ENCODE measurements at regions not wholly inside any gene's neighbourhood (a gene's known extent, or its start where the extent isn't known, plus 50 kb on each side); places are given as distances from the start of the nearest gene placed in this dataset.
"Not testable (repeated sequence)": the region's sequence is repeated elsewhere in the genome, so short reads cannot be mapped to it uniquely, and the experiment has no call there.

- Mint-ChIP-seq H3K4me3 (no peak overlapping the region), H3K4me1 (no peaks in the 10 kb centered on the region), H3K27ac (no peak overlapping the region), H3K36me3 (no peaks in the 10 kb centered on the region), H3K27me3 (ENCODE audit: low read depth in 3 of 3) (peaks cover 3 to 9% (median 4%) of the 10 kb centered on the region in 3 donors), H3K9me3 (no peaks in the 10 kb centered on the region)
- DNase-seq = no peak
These were observed 310.7 kb upstream of the CCL2 start for GRCh38 chr17:33944412-33944811.

DNA sequence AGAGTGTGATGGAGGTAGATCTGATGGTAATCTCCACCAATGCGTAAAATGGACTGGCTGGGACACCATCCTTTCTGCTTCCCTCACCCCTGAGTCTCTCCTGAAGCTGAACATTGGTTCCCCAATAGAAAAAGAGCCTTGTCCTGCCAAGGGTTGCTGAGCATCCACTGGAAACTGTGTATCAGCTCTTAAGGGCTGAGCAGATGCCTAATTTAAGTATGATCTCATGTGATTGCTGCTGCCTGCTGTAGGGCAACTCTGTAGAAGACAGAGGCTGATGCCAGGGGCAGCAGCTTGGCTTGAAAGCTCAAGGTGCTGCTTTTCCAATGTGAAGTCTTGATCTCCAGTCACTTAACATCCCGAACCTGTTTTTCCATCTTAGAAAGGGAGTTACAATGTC is 310.3 kb upstream of the CCL2 start:
- Mint-ChIP-seq H3K4me3 (no peak overlapping the region), H3K27me3 (ENCODE audit: low read depth in 3 of 3) (peaks cover 3 to 9% (median 4%) of the 10 kb centered on the region in 3 donors), H3K9me3 (no peaks in the 10 kb centered on the region)

DNA sequence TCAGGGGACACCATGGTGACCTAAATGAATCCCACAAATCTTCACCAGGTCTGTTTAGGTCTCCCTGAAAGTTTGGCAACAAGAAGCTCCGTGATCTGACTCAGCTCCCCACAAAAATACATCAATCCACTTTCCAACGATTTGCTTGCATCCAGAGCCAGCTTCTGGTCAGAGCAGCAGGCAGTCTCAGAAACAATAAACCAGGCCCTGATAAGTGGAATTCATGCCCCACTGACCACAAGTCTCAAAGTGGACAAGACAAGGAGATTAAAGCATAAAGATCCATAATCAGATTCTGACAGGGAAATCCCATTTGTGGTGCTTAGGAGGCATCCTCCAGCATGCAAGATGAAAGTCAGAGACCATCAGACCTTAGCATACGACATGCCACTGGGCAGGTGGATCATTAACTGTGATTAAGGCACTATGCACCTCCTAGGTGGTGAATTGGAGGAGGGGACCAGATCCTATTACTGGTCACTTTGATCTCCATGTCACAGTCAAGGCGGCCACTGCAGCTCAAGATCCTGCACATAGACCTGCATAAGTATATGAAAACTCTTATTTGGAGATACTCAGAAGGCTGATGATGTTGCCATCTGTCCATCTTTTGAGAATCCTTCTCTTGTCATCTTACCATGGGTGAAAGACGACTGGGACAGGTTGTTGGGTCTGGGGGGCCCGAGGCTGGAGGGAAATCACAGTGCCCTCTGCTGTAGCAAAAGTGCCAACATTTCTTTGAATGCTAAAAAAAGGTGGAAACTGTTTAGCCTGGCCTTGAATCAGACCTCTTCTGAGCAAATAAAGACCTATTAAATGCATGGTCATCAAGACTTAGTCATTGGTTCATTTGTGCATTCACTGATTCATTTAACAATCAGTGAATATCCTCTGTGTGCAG is 309.2 kb upstream of the CCL2 start:
- no peaks in the 10 kb centered on the region for H3K9me3 Mint-ChIP-seq
- H3K27ac Mint-ChIP-seq = no peak overlapping the region
- H3K36me3 Mint-ChIP-seq = no peaks in the 10 kb centered on the region
- DNase-seq = no peak
- no peaks in the 10 kb centered on the region for H3K4me1 Mint-ChIP-seq
- peaks cover 1 to 5% (median 4%) of the 10 kb centered on the region in 3 donors for H3K27me3 Mint-ChIP-seq (ENCODE audit: low read depth in 3 of 3)
- no peak overlapping the region for H3K4me3 Mint-ChIP-seq

More for the DNA sequence above, 310.3 kb upstream of the CCL2 start:
- DNase-seq = no peak
- Mint-ChIP-seq H3K27ac (no peak overlapping the region), H3K36me3 (no peaks in the 10 kb centered on the region), H3K4me1 (no peaks in the 10 kb centered on the region)

GRCh38 chr17:33947762-33948161 is 307.3 kb upstream of the CCL2 start:
- no peak overlapping the region for H3K4me3 Mint-ChIP-seq
- no peak for DNase-seq
- peaks cover 0 to 5% (median 4%) of the 10 kb centered on the region in 3 donors for H3K27me3 Mint-ChIP-seq (ENCODE audit: low read depth in 3 of 3)
- H3K27ac Mint-ChIP-seq = no peak overlapping the region
- no peaks in the 10 kb centered on the region for H3K4me1 Mint-ChIP-seq
- H3K36me3 Mint-ChIP-seq = no peaks in the 10 kb centered on the region
- H3K9me3 Mint-ChIP-seq = no peaks in the 10 kb centered on the region

GRCh38 chr17:33948309-33948708 is 306.8 kb upstream of the CCL2 start:
- Mint-ChIP-seq H3K27ac (no peak overlapping the region), H3K9me3 (no peaks in the 10 kb centered on the region), H3K4me1 (no peaks in the 10 kb centered on the region), H3K36me3 (no peaks in the 10 kb centered on the region), H3K4me3 (no peak overlapping the region), H3K27me3 (ENCODE audit: low read depth in 3 of 3) (peaks cover 0 to 5% (median 4%) of the 10 kb centered on the region in 3 donors)
- DNase-seq = no peak

- Mint-ChIP-seq H3K27ac (no peak overlapping the region), H3K36me3 (no peaks in the 10 kb centered on the region), H3K27me3 (ENCODE audit: low read depth in 3 of 3) (peaks cover 2 to 5% (median 2%) of the 10 kb centered on the region in 3 donors), H3K4me3 (no peak overlapping the region), H3K4me1 (no peaks in the 10 kb centered on the region), H3K9me3 (no peaks in the 10 kb centered on the region)
- DNase-seq = no peak
These were observed 306.0 kb upstream of the CCL2 start for GRCh38 chr17:33949100-33949499.

GRCh38 chr17:33950061-33950460 is 305.0 kb upstream of the CCL2 start:
- no peak overlapping the region for H3K4me3 Mint-ChIP-seq
- no peak overlapping the region for H3K27ac Mint-ChIP-seq
- H3K27me3 Mint-ChIP-seq (ENCODE audit: low read depth in 3 of 3) = peaks cover 0 to 3% (median 2%) of the 10 kb centered on the region in 3 donors
- H3K36me3 Mint-ChIP-seq = no peaks in the 10 kb centered on the region
- H3K4me1 Mint-ChIP-seq = no peaks in the 10 kb centered on the region
- no peak for DNase-seq
- H3K9me3 Mint-ChIP-seq = no peaks in the 10 kb centered on the region

GRCh38 chr17:33952425-33952824 is 302.7 kb upstream of the CCL2 start:
- no peak overlapping the region for H3K27ac Mint-ChIP-seq
- no peaks in the 10 kb centered on the region for H3K9me3 Mint-ChIP-seq
- H3K27me3 Mint-ChIP-seq (ENCODE audit: low read depth in 3 of 3) = peaks cover 0 to 7% (median 2%) of the 10 kb centered on the region in 3 donors
- no peaks in the 10 kb centered on the region for H3K4me1 Mint-ChIP-seq
- no peak for DNase-seq
- H3K36me3 Mint-ChIP-seq = no peaks in the 10 kb centered on the region
- H3K4me3 Mint-ChIP-seq = no peak overlapping the region

DNA sequence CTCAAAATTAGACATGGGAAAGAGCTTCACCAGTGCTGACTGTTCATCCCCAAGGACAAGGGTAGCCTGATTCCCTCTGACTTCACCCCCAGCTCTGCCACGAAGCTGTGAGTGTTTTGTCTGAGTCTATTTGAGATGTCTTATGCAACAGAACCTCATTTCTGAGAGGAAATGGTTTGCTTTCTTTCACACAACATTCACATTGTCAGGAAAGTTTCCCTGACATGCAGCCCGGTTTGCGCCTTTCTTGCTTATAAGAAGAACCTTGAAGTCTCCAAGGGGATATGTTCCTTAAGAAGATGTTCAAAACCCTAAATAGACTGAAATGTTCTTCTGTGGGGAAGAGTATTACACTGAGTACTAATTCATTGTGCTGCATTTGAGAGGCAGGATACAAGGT is 300.5 kb upstream of the CCL2 start:
- no peaks in the 10 kb centered on the region for H3K4me1 Mint-ChIP-seq
- H3K36me3 Mint-ChIP-seq = peaks cover 0 to 4% (median 0%) of the 10 kb centered on the region in 3 donors
- no peak for DNase-seq
- H3K9me3 Mint-ChIP-seq = peaks cover 0 to 7% (median under 1%) of the 10 kb centered on the region in 6 donors
- H3K4me3 Mint-ChIP-seq = no peak overlapping the region
- peaks cover 0 to 11% (median 3%) of the 10 kb centered on the region in 3 donors for H3K27me3 Mint-ChIP-seq (ENCODE audit: low read depth in 3 of 3)
- H3K27ac Mint-ChIP-seq = no peak overlapping the region

DNA sequence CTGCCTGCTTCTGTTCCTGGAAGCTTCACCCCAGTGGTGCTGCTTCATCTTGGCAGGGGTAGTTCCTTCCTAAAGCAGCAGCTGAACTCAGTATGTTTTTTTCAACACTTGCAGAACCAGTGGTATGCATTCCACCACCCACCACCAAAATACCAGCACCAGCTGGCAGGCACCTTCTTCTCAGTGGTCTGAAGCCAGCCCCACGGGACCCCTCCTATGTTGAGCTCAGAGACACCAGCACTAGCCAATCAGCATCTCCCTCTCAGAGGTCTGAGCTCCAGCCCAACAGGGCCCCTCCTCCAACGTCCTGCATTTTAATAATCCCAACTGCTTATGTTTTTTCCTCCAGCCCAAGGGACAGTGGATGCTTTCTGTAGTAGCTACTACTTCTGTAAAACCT is 299.6 kb upstream of the CCL2 start:
- Mint-ChIP-seq H3K27ac (no peak overlapping the region), H3K4me3 (no peak overlapping the region), H3K36me3 (peaks cover 0 to 4% (median 0%) of the 10 kb centered on the region in 3 donors), H3K4me1 (no peaks in the 10 kb centered on the region), H3K27me3 (ENCODE audit: low read depth in 3 of 3) (peaks cover 0 to 11% (median 3%) of the 10 kb centered on the region in 3 donors), H3K9me3 (peaks cover 0 to 10% (median 2%) of the 10 kb centered on the region in 6 donors)
- DNase-seq = no peak

DNA sequence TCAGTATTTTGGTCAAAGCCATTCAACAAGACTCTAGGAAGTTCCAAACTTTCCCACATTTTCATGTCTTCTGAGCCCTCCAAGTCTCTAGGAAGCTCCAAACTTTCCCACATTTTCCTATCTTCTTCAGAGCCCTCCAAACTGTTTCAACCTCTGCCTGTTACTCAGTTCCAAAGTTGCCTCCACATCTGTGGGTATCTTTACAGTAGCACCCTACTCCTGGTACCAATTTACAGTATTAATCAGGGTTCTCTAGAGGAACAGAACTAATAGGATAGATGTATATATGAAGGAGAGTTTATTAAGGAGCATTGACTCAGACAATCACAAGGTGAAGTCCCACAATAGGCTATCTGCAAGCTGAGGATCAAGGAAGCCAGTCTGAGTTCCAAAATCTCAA is 296.0 kb upstream of the CCL2 start:
- H3K9me3 Mint-ChIP-seq = peaks cover 0 to 10% (median 3%) of the 10 kb centered on the region in 6 donors
- not testable (repeated sequence) for DNase-seq; H3K4me1 Mint-ChIP-seq; H3K27ac Mint-ChIP-seq; H3K36me3 Mint-ChIP-seq; H3K27me3 Mint-ChIP-seq (ENCODE audit: low read depth in 3 of 3); H3K4me3 Mint-ChIP-seq

DNA sequence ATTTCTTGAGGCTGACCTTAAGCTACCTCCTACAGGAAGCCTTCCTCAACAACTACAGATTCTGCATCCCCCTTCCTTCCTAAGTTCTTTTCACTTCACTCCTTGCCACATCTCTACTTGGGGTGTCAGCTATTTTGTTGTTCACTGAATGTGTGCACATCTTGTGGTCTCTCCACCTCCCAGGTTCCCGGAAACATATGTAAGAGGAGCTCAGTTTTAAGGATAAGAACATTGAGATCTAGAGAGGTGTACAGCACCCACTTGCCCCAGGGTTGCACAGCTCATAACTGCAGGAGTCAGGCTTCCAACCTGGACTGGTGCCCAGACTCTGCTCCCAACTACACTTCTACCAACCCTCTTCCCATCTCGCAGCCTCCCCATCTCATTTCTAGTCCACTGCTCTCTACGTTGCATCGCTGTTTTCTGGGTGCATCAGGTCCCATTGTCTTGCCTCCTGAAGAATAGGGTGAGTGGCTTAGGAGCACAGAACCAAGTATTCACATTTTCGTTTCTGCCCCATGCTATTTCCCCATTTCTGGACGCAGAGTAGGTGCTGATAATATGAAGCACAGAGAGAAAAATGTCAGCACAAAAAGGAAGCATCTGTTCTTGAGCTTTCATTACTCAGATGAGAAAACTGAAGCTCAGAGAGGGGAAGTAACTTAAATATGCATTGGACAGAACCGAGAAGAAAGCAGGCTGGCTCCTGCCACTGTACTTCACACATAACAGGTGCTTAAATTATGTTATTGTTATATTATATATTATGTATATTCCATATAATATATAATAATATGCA is 292.0 kb upstream of the CCL2 start:
- peaks cover 0 to 10% (median 3%) of the 10 kb centered on the region in 6 donors for H3K9me3 Mint-ChIP-seq
- H3K27me3 Mint-ChIP-seq (ENCODE audit: low read depth in 3 of 3) = peaks cover 0 to 8% (median 2%) of the 10 kb centered on the region in 3 donors
- peaks cover 0 to 4% (median 0%) of the 10 kb centered on the region in 3 donors for H3K36me3 Mint-ChIP-seq
- no peak overlapping the region for H3K4me3 Mint-ChIP-seq
- peaks cover 17 to 19% of the 10 kb centered on the region in 2 donors for H3K4me1 Mint-ChIP-seq
- peak overlapping the region in 1 of 6 donors; percentile 3 for H3K27ac Mint-ChIP-seq
- no peak for DNase-seq

- H3K4me1 Mint-ChIP-seq = peaks cover 31 to 33% of the 10 kb centered on the region in 2 donors
- peak overlapping the region in 2 of 6 donors; percentile 26 to 47 for H3K27ac Mint-ChIP-seq
- H3K36me3 Mint-ChIP-seq = no peaks in the 10 kb centered on the region
- peaks cover 0 to 8% (median 0%) of the 10 kb centered on the region in 3 donors for H3K27me3 Mint-ChIP-seq (ENCODE audit: low read depth in 3 of 3)
- DNase-seq = peak; percentile 18 to 30 (median 19)
- peak overlapping the region in 2 of 5 donors; percentile 4 to 26 for H3K4me3 Mint-ChIP-seq
- H3K9me3 Mint-ChIP-seq = peaks cover 0 to 7% (median 2%) of the 10 kb centered on the region in 6 donors
These were observed 290.6 kb upstream of the CCL2 start for GRCh38 chr17:33964344-33964979.

Data from immature natural killer cell (primary cell).